Endothelial cell of umbilical vein (primary cell): ENCODE measurements at regions not wholly inside any gene's neighbourhood (a gene's known extent, or its start where the extent isn't known, plus 50 kb on each side); places are given as distances from the start of the nearest gene placed in this dataset.

Experiments
- CTCF ChIP-seq, 2 donors: IDR thresholded peaks; 1 replicate in 1 of 2; 2 replicates in 1 of 2; pipeline ENCODE4 v1.5.1; 2011; ENCODE audit warnings: low read length in 2 of 2, mild to moderate bottlenecking in 2 of 2, moderate library complexity in 2 of 2, control low read depth in 1 of 2, inconsistent platforms in 1 of 2, low read depth in 1 of 2; ENCODE audit not compliant: insufficient read depth in 1 of 2; ENCODE audit errors: extremely low read depth in 1 of 2
- POLR2A ChIP-seq: IDR thresholded peaks from 2 replicates; pipeline ENCODE4 v1.6.1; 2012; ENCODE audit warnings: low read depth, mild to moderate bottlenecking, control low read depth, low read length
- POLR2AphosphoS5 ChIP-seq: IDR thresholded peaks from 2 replicates; pipeline ENCODE4 v1.6.1; 2012; ENCODE audit warnings: low read depth, mild to moderate bottlenecking, control low read depth, low read length, moderate library complexity; ENCODE audit not compliant: insufficient read depth

GRCh38 chr15:26438316-26438715 lies 334.6 kb downstream of the GABRB3 start:
- TF ChIP-seq CTCF (IDR thresholded peaks at IDR 0.05; ENCODE audit: extremely low read depth in 1 of 2, insufficient read depth in 1 of 2, low read depth in 1 of 2, low read length in 2 of 2) = no peak
- TF ChIP-seq POLR2A = no peak
- TF ChIP-seq POLR2AphosphoS5 = no peak
